ENCODE measurements at regions not wholly inside any gene's neighbourhood (a gene's known extent, or its start where the extent isn't known, plus 50 kb on each side); places are given as distances from the start of the nearest gene placed in this dataset.
A peak's percentile ranks its signal among the peaks of the same experiment; 100 is the strongest.
"Not testable (repeated sequence)": the region's sequence is repeated elsewhere in the genome, so short reads cannot be mapped to it uniquely, and the experiment has no call there.

DNA sequence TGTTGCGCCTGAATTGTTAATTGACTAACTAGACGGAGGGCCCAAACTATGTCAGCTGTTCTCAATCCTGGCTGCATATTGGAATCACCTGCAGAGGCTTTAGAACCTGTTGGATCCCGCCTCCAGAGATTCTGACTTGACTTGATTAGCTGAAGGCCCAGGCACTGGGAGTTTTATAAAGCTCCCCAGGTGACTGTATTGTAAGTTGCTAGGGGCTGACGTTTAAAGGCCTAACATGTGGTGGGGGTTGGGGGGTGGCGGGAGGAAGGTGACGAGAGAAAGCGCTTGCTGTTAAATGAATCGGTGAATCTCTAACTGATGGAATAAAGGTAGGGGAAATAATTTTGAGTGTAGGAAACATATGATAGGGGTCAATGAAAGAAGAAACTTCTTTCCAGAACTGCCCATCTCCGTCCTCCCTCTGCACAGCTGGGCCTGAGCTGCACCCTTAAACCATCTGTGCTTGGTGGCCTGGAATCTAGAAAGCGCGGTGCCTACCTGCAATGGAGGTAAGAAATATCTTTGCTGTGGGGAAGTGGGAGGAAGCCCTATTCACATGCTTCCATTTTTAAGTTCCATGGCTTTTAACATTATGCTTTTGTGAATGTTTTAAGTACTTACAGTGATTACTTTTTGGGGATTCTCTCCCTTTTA, 225.0 kb upstream of the FAM3C start:
- DNase-seq (ENCODE audit: low spot score): no peak

DNA sequence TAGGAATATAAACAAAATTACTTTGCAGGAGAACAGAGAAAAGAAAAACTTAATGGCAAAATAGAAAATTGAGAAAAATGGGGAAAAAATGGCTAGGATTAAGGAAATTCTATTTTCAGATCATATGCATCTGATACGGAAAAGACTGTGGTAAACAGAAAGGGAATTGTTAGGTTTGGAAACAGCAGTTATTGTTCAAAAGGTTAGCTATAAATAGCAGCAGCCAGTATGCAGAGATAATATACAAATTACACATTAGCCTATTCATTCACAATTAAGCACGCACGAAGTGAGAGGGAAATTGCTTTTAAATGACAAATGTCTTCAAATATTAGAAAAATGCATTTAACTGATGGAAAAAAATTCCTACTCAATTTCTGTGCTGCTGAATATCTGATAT, 224.1 kb upstream of the FAM3C start:
- no peak for DNase-seq (ENCODE audit: low spot score)

DNA sequence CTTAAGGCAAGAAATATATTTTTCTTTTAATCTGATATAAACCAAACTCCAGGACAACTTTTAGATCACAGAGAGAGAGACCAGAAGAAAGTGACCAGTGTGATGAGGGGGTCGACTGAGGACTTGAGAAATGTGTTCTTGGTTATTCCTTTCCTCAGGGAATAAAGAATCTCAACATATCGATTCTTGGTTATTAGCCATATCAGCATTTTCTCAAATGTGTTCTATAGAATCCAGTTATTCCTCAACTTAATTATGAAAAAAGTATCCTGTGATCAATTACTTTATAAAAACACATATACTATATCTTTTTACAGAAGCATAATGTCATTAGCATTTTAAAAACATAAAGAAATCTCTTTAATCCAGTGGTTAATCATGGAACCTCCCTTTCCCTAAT, 222.1 kb upstream of the FAM3C start:
- no peak for DNase-seq (ENCODE audit: low spot score)

DNA sequence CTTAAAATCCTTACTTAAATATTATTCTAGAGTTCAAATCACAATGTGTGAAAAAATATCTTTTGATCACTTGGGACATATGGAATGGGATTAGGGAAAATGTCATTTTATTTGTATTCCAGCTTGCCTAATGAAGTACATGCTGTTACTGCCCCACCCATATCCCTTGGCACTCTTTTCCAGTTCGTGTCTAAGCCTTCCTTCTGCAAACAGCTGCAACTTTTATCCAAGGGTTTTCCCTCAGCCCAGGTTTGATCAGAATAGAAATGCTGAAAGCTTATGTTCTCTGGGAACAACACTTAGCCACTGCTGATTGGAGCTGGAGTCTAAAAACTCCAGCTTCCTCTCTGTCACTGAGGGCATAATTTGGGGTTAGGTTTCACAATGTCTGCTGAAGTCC, 214.1 kb upstream of the FAM3C start:
- no peak for DNase-seq (ENCODE audit: low spot score)

DNA sequence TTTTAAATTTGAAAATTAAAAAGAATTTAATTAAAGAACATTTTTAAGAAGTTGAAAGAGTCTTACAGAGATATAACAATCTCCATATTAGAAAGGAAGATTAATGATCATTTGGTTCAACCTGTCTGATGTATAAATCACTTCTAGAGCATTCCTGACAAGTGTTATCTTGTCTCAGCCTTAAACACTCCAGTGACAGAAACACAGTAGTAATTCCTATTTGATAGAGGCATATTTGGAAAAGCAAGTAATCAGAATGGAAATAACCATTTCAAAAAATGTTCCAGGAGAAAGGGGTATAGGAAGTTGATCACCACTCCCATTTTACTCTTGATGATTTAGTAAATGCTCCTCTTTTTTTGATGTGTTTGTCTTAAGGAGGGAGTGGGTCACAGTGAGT, 213.1 kb upstream of the FAM3C start:
- DNase-seq (ENCODE audit: low spot score): no peak

- DNase-seq (ENCODE audit: low spot score): peak; percentile 52
Observed at GRCh38 chr7:121608785-121609184, 212.7 kb upstream of the FAM3C start.

DNA sequence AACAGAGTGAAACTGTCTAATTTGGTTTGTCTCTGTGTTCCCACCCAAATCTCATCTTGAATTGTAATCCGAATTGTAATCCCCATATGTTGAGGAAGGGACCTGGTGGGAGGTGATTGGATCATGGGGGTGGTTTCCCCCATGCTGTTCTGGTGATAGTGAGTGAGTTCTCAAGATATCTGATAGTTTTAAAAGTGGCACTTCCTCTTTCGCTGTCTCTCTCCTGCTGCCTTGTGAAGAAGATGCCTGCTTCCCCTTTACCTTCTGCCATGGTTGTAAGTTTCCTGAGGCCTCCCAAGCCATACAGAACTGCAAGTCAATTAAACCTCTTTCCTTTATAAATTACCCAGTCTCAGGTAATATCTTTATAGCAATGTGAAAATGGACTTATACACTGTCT, 212.1 kb upstream of the FAM3C start:
- DNase-seq (ENCODE audit: low spot score): not testable (repeated sequence)

GRCh38 chr7:121605317-121605680, 209.2 kb upstream of the FAM3C start:
- no peak for DNase-seq (ENCODE audit: low spot score)

DNA sequence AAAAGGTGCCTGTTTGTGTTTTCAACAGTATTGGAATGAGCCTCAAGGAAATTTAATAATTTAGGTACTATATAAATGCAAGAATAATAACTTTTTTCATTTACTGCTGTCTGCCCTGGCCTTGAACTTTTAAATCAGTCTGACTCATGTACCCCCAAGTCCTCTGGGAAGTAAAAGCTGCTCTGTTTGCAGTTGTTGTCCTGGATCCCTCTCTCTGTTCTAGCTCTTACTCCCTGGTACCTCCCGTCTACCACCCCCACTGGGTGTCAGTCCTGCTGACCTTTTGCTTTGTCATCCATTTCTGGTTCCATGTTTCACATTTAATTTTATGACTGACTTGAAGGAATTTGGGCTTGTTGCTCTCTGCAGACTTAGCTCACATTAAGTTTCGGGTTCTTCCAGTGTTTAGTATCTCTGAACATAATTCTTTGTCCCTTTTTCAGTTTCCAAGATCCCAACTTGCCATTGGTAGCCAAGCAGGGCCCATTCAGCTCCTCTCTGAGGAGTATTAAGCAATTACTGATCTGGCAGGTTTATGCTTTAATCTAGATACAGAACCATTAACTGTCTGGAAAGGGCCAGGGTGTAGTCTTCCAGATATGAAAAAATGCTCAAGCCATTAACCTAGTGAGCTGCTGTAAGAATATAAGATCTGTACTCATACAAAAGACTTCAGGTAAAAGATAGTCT, 208.7 kb upstream of the FAM3C start:
- DNase-seq (ENCODE audit: low spot score): no peak

DNA sequence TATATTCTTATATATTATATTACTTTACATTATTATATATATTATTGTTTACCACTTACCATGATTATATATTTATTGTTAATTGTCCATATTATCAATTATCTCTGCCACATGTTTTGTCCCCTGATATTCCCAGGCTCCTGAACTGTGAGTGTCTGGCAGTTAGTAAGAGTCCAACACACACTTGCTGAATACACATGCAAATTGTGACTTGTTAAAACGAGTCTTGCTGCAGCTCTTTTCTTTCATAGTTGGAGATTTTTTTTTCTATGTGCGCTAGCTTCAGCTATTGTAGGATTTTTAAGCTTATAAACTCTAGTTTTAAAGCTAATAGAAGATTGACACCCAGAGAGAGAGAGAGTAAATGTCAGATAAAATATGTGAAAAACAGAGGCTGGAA, 207.8 kb upstream of the FAM3C start:
- no peak for DNase-seq (ENCODE audit: low spot score)

- no peak for DNase-seq (ENCODE audit: low spot score)
Observed at GRCh38 chr7:121599887-121600286, 203.8 kb upstream of the FAM3C start.

DNA sequence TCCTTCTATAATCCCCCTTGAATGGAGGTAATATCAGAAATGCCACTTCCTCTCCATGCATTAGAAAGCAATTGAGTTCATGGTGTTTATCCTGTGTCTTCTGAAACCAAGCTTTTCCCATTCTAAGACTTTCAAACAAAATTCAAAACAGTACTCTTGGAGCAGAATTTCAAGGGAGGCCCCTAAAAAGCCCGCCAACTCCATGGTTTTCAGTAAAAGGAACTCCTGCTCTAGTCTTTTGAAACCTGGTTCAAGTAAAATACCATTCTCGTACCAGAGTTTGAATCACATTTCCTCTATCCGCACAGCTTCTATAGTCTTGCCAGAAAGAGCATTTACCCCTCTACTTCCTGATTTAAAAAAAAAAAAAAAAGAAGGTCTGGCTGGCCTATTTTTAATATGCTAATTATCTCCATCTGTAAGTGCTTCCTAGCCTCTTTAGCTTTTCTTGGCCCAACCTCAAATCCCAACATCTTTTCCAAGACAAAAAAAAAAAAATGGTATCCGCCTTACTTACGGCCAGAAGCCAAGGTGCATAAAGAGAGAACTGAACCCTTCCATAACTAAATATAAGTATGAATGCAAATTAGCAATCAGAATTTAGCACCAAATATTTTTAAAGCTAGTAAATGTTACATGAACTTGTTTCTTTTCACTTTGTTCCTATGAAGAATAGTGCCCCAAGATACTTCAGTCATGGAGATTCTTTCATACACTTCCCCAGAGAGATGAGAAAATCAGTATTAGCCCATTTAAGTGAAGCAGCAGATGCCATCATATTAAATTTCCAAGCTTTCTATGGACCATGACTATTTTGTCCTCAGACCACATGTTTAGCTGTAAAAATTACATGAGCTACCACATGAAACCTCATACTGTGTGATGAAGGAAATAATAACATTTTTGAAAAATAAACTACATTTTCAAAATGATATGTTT, 199.9 kb upstream of the FAM3C start:
- no peak for DNase-seq (ENCODE audit: low spot score)

GRCh38 chr7:121591926-121592325, 195.8 kb upstream of the FAM3C start:
- no peak for DNase-seq (ENCODE audit: low spot score)

DNA sequence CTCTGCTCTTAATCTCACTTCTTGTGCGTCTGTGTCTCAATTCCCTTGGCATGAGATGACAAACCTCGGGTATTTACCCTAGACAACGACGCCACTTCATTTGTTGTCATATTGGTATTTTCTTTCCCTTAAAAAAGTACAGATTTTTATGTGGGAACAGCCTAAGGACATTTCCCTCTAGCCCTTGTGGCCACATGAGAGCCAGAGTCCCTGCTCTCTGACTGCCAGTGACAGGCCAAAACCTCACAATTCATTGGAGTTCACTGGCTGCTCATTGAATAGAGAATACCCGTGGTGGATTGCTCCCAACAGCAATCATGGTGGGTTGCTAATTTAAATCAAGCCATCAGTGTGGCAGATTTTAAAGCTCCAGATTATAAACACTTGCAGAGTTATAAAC, 191.3 kb upstream of the FAM3C start:
- DNase-seq (ENCODE audit: low spot score): no peak

DNA sequence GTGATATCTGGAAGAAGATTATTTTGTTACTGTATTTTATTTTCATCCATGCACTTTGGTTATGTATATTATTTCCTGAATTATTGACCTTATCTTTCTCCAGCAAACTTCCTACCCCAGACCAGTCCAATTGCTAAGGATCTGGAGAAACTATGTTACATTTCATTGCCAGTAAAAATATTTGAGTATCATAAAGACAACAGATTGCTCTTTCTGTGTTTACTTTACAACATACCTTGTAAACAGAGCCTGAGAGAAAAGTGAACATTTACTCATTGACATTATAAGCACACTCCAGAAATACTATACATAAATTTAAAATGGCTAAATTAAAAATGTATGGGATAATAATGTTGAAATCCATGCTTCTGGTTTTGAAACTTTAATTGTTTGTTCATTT, 186.2 kb upstream of the FAM3C start:
- no peak for DNase-seq (ENCODE audit: low spot score)

GRCh38 chr7:121579639-121580038, 183.5 kb upstream of the FAM3C start:
- DNase-seq (ENCODE audit: low spot score): no peak

DNA sequence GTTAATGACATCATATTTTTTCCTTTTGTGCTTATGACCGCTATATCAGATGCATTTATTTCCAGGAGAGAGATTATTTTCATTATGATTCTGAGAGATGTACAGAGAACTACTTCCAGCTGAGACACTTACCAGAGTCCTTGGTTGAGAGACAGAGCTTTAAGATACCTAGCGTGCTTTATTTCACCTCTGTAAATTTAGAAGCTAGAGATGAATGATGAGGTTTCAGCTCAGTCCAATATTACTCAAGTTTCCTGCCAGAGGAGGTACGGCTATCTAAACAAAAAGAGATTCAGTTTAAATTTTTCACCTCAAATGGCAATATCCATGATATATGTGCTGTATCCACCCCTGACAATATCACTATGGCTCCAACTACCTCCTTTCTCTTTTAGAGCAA, 182.6 kb upstream of the FAM3C start:
- DNase-seq (ENCODE audit: low spot score): no peak

- no peak for DNase-seq (ENCODE audit: low spot score)
Observed at GRCh38 chr7:121576148-121576917, 180.2 kb upstream of the FAM3C start.

DNA sequence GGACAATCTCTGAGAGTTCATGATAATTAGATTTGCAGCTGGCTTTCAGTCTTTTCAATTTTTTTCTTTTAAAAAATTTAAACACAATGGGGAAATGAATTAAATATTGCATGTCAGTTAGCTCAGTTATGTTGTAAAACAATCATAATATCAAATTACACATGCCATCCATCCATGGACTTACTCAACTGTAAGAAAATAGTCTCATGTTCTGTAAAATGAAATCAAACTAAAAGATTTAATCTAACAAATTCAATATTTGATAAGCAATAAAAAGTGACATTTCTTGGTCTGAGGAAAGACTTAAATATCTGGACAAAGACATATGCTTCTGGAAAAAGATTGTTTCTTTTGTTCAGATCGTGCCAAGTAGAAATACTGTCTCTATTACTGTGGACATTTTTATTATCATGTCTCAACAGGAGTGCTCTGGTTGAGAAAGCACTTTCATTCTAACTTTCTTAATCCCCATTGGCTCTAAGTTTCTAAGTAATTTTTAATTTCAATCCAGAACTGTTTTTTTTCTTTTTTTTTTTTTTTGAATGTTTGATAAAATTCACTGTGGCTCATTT, 179.2 kb upstream of the FAM3C start:
- no peak for DNase-seq (ENCODE audit: low spot score)

- no peak for DNase-seq (ENCODE audit: low spot score)
Observed at GRCh38 chr7:121574109-121574508, 178.0 kb upstream of the FAM3C start.

GRCh38 chr7:121572615-121573014, 176.5 kb upstream of the FAM3C start:
- DNase-seq (ENCODE audit: low spot score): no peak
